CD4-positive, alpha-beta T cell (primary cell): ENCODE measurements at regions not wholly inside any gene's neighbourhood (a gene's known extent, or its start where the extent isn't known, plus 50 kb on each side); places are given as distances from the start of the nearest gene placed in this dataset.

ENCODE experiments used
- ATAC-seq: fragments of 200-7000 bp; cut with Tn5 transposase; one replicate; pipeline ENCODE4 v1.10.0; 2022; ENCODE audit warnings: mild to moderate bottlenecking; ENCODE audit not compliant: poor library complexity
- CTCF ChIA-PET: fragments of 350-600 bp; sonication (Branson Sonifier 250); formaldehyde crosslinking; loops from one replicate; lab custom pipeline; 2021; ENCODE audit warnings: antibody characterized with exemption, inconsistent platforms; lab: Charles Lee
- POLR2A ChIA-PET: fragments of 350-600 bp; sonication (Branson Sonifier 250); formaldehyde crosslinking; loops from one replicate; lab custom pipeline; 2021; ENCODE audit warnings: antibody characterized with exemption, inconsistent platforms; lab: Charles Lee
- DNase-seq, 14 experiments: peaks; one replicate each; pipeline ENCODE4 v3.0.0-alpha.2; 2013 to 2020; ENCODE audit warnings: mixed read lengths in 2 of 14
- H3K27ac ChIP-seq, 2 donors: one replicate each; pipeline versions ENCODE4 v1.5.1 to v1.7.0; 2013; ENCODE audit warnings: low read length in 2 of 2, low read depth in 1 of 2, mild to moderate bottlenecking in 1 of 2
- H3K27me3 ChIP-seq, 2 experiments: 1 replicate in 1 of 2; 2 replicates in 1 of 2; pipeline versions ENCODE4 v1.6.1 to v1.7.0; 2013; ENCODE audit warnings: low read length in 2 of 2, control low read depth in 1 of 2, mild to moderate bottlenecking in 1 of 2, moderate library complexity in 1 of 2; ENCODE audit not compliant: insufficient read depth in 2 of 2, control insufficient read depth in 1 of 2
- H3K36me3 ChIP-seq: one replicate; pipeline ENCODE4 v1.6.1; 2013; ENCODE audit warnings: low read length, control low read depth; ENCODE audit not compliant: insufficient read depth
- H3K4me1 ChIP-seq: one replicate; pipeline ENCODE4 v1.6.1; 2013; ENCODE audit warnings: low read length, control low read depth; ENCODE audit not compliant: insufficient read depth
- H3K4me3 ChIP-seq: one replicate; pipeline ENCODE4 v1.5.1; 2013; ENCODE audit warnings: mild to moderate bottlenecking, low read length, moderate library complexity
- H3K9me3 ChIP-seq, 2 experiments: 1 replicate in 1 of 2; 2 replicates in 1 of 2; pipeline versions ENCODE4 v1.6.1 to v1.7.0; 2013; ENCODE audit warnings: low read length in 2 of 2, mild to moderate bottlenecking in 2 of 2, control low read depth in 1 of 2, moderate library complexity in 1 of 2; ENCODE audit not compliant: control insufficient read depth in 1 of 2, insufficient read depth in 1 of 2
- H3K27ac Mint-ChIP-seq: one replicate; pipeline ENCODE4 v1.8.0; 2020; ENCODE audit warnings: mixed read lengths
- H3K27me3 Mint-ChIP-seq: one replicate; pipeline ENCODE4 v1.8.0; 2021; ENCODE audit warnings: mixed read lengths
- H3K36me3 Mint-ChIP-seq: one replicate; pipeline ENCODE4 v1.8.0; 2021; ENCODE audit warnings: low read depth, mixed read lengths
- H3K4me1 Mint-ChIP-seq: one replicate; pipeline ENCODE4 v1.8.0; 2021; ENCODE audit warnings: low read depth, mixed read lengths
- H3K4me3 Mint-ChIP-seq: one replicate; pipeline ENCODE4 v1.8.0; 2020; ENCODE audit warnings: mild to moderate bottlenecking, mixed read lengths
- H3K9me3 Mint-ChIP-seq: one replicate; pipeline ENCODE4 v1.8.0; 2020; ENCODE audit warnings: mixed read lengths
- intact Hi-C, 2 experiments: fragments of 100-400 bp; cut with DNase I in 1 of 2; cut with micrococcal nuclease in 1 of 2; formaldehyde crosslinking; loops; one replicate each; pipeline versions ENCODE4 v1.15.1 to v1.9.0; 2023 to 2025; cut with DNase I, micrococcal nuclease
- TF ChIP-seq, protein P1 (sequence below): fragments of 200-600 bp; IDR thresholded peaks from one replicate; pipeline ENCODE4 v1.8.0; 2022; ENCODE audit warnings: antibody characterized with exemption, mild to moderate bottlenecking

DNA sequence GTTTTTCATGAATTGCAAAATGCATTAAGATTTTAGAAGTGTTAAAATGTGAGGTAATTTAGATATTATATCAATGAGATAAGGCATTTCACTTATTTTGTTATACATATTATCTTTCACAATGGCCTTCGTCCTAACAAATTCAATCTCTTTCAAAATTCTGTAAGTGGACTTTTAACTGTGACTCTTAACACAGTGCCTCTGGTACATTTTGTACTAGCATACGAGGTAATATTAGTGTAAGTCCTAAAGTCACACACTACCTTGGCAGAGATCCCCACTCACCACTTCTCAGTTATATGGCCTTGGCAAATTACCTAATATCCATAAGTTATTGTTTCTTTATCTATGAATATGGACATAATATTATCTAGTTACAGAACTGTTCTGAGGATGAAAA, 101.3 kb upstream of the SLITRK6 start:
- H3K27ac Mint-ChIP-seq = no peak overlapping the region
- POLR2A ChIA-PET = no interaction called here
- H3K27ac ChIP-seq = no peak overlapping the region
- no peaks in the 10 kb centered on the region for H3K36me3 Mint-ChIP-seq
- H3K27me3 ChIP-seq = no peaks in the 10 kb centered on the region
- TF ChIP-seq, protein P1, sequence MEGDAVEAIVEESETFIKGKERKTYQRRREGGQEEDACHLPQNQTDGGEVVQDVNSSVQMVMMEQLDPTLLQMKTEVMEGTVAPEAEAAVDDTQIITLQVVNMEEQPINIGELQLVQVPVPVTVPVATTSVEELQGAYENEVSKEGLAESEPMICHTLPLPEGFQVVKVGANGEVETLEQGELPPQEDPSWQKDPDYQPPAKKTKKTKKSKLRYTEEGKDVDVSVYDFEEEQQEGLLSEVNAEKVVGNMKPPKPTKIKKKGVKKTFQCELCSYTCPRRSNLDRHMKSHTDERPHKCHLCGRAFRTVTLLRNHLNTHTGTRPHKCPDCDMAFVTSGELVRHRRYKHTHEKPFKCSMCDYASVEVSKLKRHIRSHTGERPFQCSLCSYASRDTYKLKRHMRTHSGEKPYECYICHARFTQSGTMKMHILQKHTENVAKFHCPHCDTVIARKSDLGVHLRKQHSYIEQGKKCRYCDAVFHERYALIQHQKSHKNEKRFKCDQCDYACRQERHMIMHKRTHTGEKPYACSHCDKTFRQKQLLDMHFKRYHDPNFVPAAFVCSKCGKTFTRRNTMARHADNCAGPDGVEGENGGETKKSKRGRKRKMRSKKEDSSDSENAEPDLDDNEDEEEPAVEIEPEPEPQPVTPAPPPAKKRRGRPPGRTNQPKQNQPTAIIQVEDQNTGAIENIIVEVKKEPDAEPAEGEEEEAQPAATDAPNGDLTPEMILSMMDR = no peak
- H3K4me3 ChIP-seq = no peak overlapping the region
- CTCF ChIA-PET = no interaction called here
- ATAC-seq (no peak), DNase-seq (no peak)
- intact Hi-C loops = no loop called here
- H3K4me1 ChIP-seq = no peaks in the 10 kb centered on the region
- H3K4me3 Mint-ChIP-seq = no peak overlapping the region
- no peaks in the 10 kb centered on the region for H3K4me1 Mint-ChIP-seq
- no peaks in the 10 kb centered on the region for H3K36me3 ChIP-seq
- peaks cover 4 to 15% of the 10 kb centered on the region in 2 experiments for H3K9me3 ChIP-seq
- H3K9me3 Mint-ChIP-seq = peaks cover 10% of the 10 kb centered on the region
- H3K27me3 Mint-ChIP-seq = no peaks in the 10 kb centered on the region

DNA sequence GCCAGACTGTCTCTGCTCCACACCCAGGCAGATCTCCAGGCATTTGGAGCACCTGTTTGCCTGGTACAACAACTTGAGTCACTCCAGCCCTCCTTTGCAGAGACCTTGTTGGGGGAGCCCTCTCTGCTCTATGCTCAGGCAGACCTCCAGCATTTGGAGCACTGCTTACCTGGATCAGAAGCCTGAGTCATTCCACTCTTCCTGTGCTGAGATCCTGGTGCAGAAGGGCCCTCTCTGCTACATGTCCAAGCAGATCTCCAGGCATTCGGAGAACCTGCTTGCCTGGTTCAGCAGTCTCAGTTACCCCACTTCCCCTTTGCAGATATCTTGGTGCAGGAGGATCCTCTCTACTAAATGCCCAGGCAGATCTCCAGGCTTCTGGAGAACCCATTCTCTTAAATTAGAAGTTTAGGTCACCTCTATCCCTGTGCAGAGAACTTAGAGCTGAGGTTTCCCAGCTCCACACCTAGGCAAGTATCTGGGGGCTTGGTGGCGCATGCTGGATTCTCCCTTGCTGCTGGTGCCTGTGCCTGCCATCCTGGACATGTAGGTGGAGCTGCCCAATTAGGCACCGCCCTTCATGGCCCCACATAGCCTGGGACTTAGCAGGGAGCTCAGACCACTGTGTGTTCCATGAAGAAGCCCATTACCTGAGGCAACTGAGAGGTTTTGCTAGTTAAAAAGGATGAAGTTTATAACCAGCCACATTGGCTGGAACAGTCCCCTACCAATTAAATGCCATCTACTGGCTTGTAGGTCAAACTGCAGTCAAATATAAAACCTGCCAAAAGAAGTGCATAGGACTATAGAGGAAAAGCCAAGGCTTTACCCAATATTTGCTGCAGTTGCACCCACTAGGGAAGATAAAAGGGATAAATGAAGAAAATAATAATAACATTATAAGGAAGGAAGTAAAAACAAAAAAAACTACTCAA, 97.6 kb upstream of the SLITRK6 start:
- H3K36me3 Mint-ChIP-seq = no peaks in the 10 kb centered on the region
- POLR2A ChIA-PET = no interaction called here

DNA sequence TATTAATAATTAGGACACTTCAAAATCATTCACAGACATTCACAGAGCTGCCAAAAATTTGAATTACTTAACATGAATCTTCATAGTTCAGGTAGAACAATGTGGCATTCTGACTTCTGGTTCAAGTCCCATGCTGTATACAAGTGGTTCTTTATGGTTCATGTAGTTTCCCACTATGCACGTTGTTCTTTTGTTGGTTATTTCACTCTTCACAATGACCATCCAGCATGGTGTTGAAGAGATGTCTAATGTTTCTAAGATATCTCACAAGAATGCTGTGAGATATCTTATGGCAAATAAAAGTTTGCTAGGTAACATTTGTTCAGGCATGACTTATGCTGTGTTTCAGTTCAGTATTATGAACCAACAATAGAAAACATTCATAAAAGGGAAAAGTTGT, 88.2 kb upstream of the SLITRK6 start:
- H3K27me3 ChIP-seq = no peaks in the 10 kb centered on the region
- Mint-ChIP-seq H3K4me1 (no peaks in the 10 kb centered on the region), H3K4me3 (no peak overlapping the region), H3K27ac (no peak overlapping the region), H3K36me3 (no peaks in the 10 kb centered on the region), H3K27me3 (no peaks in the 10 kb centered on the region), H3K9me3 (peaks cover 7% of the 10 kb centered on the region)
- peaks cover 0 to 5% of the 10 kb centered on the region in 2 experiments for H3K9me3 ChIP-seq
- CTCF ChIA-PET = no interaction called here
- intact Hi-C loops = no loop called here
- no peak overlapping the region for H3K27ac ChIP-seq
- POLR2A ChIA-PET = no interaction called here
- no peaks in the 10 kb centered on the region for H3K4me1 ChIP-seq
- no peaks in the 10 kb centered on the region for H3K36me3 ChIP-seq
- no peak overlapping the region for H3K4me3 ChIP-seq
- no peak for ATAC-seq
- TF ChIP-seq, protein P1 = no peak
- DNase-seq = no peak

More for the DNA sequence above, 97.6 kb upstream of the SLITRK6 start:
- no peak overlapping the region for H3K4me3 ChIP-seq
- CTCF ChIA-PET = no interaction called here
- peaks cover 9% of the 10 kb centered on the region for H3K9me3 Mint-ChIP-seq
- ATAC-seq (no peak), DNase-seq (no peak)
- no peaks in the 10 kb centered on the region for H3K4me1 Mint-ChIP-seq
- no peaks in the 10 kb centered on the region for H3K27me3 ChIP-seq
- H3K4me1 ChIP-seq = no peaks in the 10 kb centered on the region
- H3K27me3 Mint-ChIP-seq = no peaks in the 10 kb centered on the region
- H3K4me3 Mint-ChIP-seq = no peak overlapping the region
- H3K9me3 ChIP-seq = peaks cover 4% of the 10 kb centered on the region in 2 experiments
- intact Hi-C loops = no loop called here
- no peak overlapping the region for H3K27ac ChIP-seq
- TF ChIP-seq, protein P1 = no peak
- no peak overlapping the region for H3K27ac Mint-ChIP-seq
- H3K36me3 ChIP-seq = no peaks in the 10 kb centered on the region
